Activated CD8-positive, alpha-beta T cell treated with anti-CD3 and anti-CD28 coated beads for 36 hours (primary cell): ENCODE measurements at regions not wholly inside any gene's neighbourhood (a gene's known extent, or its start where the extent isn't known, plus 50 kb on each side); places are given as distances from the start of the nearest gene placed in this dataset.

Experiments
- ATAC-seq: fragments of 200-7000 bp; cut with Tn5 transposase; one replicate; pipeline ENCODE4 v1.10.0; 2021; ENCODE audit warnings: mild to moderate bottlenecking, moderate library complexity
- CTCF ChIA-PET: fragments of 350-600 bp; sonication (Branson Sonifier 250); formaldehyde crosslinking; loops from one replicate; lab custom pipeline; 2021; ENCODE audit warnings: antibody characterized with exemption; lab: Charles Lee
- POLR2A ChIA-PET: fragments of 350-600 bp; sonication (Branson Sonifier 250); formaldehyde crosslinking; loops from one replicate; lab custom pipeline; 2021; ENCODE audit warnings: antibody characterized with exemption; lab: Charles Lee
- DNase-seq: peaks from one replicate; pipeline ENCODE4 v3.0.0-alpha.2; 2020
- H3K27ac Mint-ChIP-seq: one replicate; pipeline ENCODE4 v1.8.0; 2021; ENCODE audit warnings: mild to moderate bottlenecking, mixed read lengths
- H3K27me3 Mint-ChIP-seq: one replicate; pipeline ENCODE4 v1.8.0; 2021; ENCODE audit warnings: mixed read lengths
- H3K36me3 Mint-ChIP-seq: one replicate; pipeline ENCODE4 v1.8.0; 2021; ENCODE audit warnings: low read depth, mixed read lengths
- H3K4me1 Mint-ChIP-seq: one replicate; pipeline ENCODE4 v1.8.0; 2021; ENCODE audit warnings: low read depth, mixed read lengths
- H3K4me3 Mint-ChIP-seq: one replicate; pipeline ENCODE4 v1.8.0; 2021; ENCODE audit warnings: mild to moderate bottlenecking, moderate library complexity, mixed read lengths
- H3K9me3 Mint-ChIP-seq: one replicate; pipeline ENCODE4 v1.8.0; 2021; ENCODE audit warnings: mixed read lengths
- CTCF ChIP-seq: fragments of 200-600 bp; IDR thresholded peaks from one replicate; pipeline ENCODE4 v1.8.0; 2022; ENCODE audit warnings: antibody characterized with exemption, mild to moderate bottlenecking
- intact Hi-C: fragments of 100-400 bp; cut with micrococcal nuclease; formaldehyde crosslinking; loops from one replicate; pipeline ENCODE4 v1.10.0; 2022

GRCh38 chr15:45794712-45795439 lies 160.0 kb downstream of the SQOR start:
- DNase-seq, result no peak
- ChIA-PET POLR2A (no interaction called here), CTCF (interaction anchor here (1.2 to 2.5 kb wide), 5 partner anchors 14 to 89 kb away, joined by 4 to 12 read pairs (median 7); no protein-coding TSS in a partner anchor)
- Mint-ChIP-seq H3K36me3 (no peaks in the 10 kb centered on the region), H3K27me3 (peaks cover 22% of the 10 kb centered on the region), H3K9me3 (no peaks in the 10 kb centered on the region), H3K4me3 (no peak overlapping the region), H3K27ac (no peak overlapping the region), H3K4me1 (no peaks in the 10 kb centered on the region)
- intact Hi-C loops, result loop anchor here (5.0 kb wide), 1 partner anchor 88 kb away; no protein-coding TSS in a partner anchor
- no peak for TF ChIP-seq CTCF
- no peak for ATAC-seq

- POLR2A ChIA-PET, result no interaction called here
- intact Hi-C loops, result no loop called here
- peak; percentile 65 for TF ChIP-seq CTCF
- Mint-ChIP-seq H3K27me3 (peaks cover 22% of the 10 kb centered on the region), H3K4me1 (no peaks in the 10 kb centered on the region), H3K9me3 (no peaks in the 10 kb centered on the region), H3K4me3 (no peak overlapping the region), H3K36me3 (no peaks in the 10 kb centered on the region), H3K27ac (no peak overlapping the region)
- CTCF ChIA-PET, result interaction anchor here (0.7 to 2.5 kb wide), 11 partner anchors 11 to 90 kb away, joined by 3 to 12 read pairs (median 4); no protein-coding TSS in a partner anchor
- DNase-seq (peak; percentile 23), ATAC-seq (no peak)
Observed at GRCh38 chr15:45795440-45796069, 160.7 kb downstream of the SQOR start.

GRCh38 chr15:45796433-45796832 lies 161.6 kb downstream of the SQOR start:
- no peak for ATAC-seq
- DNase-seq, result no peak
- intact Hi-C loops, result no loop called here
- H3K4me1 Mint-ChIP-seq, result no peaks in the 10 kb centered on the region
- no peaks in the 10 kb centered on the region for H3K9me3 Mint-ChIP-seq
- H3K36me3 Mint-ChIP-seq, result no peaks in the 10 kb centered on the region
- TF ChIP-seq CTCF, result no peak
- ChIA-PET CTCF (interaction anchor here (0.8 to 2.5 kb wide), 8 partner anchors 12 to 91 kb away, joined by 3 to 12 read pairs (median 4); no protein-coding TSS in a partner anchor), POLR2A (interaction anchor here (0.6 kb wide), 1 partner anchor 111 kb away, joined by 3 read pairs; no protein-coding TSS in a partner anchor)
- peaks cover 22% of the 10 kb centered on the region for H3K27me3 Mint-ChIP-seq
- no peak overlapping the region for H3K4me3 Mint-ChIP-seq
- no peak overlapping the region for H3K27ac Mint-ChIP-seq

GRCh38 chr15:45799508-45799907 lies 164.7 kb downstream of the SQOR start:
- ChIA-PET POLR2A (no interaction called here), CTCF (no interaction called here)
- no peak for DNase-seq
- no peak for ATAC-seq
- H3K36me3 Mint-ChIP-seq, result no peaks in the 10 kb centered on the region
- no peaks in the 10 kb centered on the region for H3K9me3 Mint-ChIP-seq
- H3K27ac Mint-ChIP-seq, result no peak overlapping the region
- H3K27me3 Mint-ChIP-seq, result peaks cover 16% of the 10 kb centered on the region
- no peak overlapping the region for H3K4me3 Mint-ChIP-seq
- no peak for TF ChIP-seq CTCF
- intact Hi-C loops, result no loop called here
- no peaks in the 10 kb centered on the region for H3K4me1 Mint-ChIP-seq

GRCh38 chr15:45801543-45801942 lies 166.7 kb downstream of the SQOR start:
- no peak for DNase-seq
- Mint-ChIP-seq H3K4me3 (no peak overlapping the region), H3K27ac (no peak overlapping the region), H3K4me1 (no peaks in the 10 kb centered on the region), H3K9me3 (no peaks in the 10 kb centered on the region), H3K27me3 (peaks cover 11% of the 10 kb centered on the region), H3K36me3 (no peaks in the 10 kb centered on the region)
- intact Hi-C loops, result no loop called here
- ATAC-seq, result no peak
- ChIA-PET POLR2A (no interaction called here), CTCF (interaction anchor here (1.1 to 1.6 kb wide), 2 partner anchors 12 to 86 kb away, joined by 3 to 4 read pairs; no protein-coding TSS in a partner anchor)
- TF ChIP-seq CTCF, result no peak
